ENCODE measurements at regions not wholly inside any gene's neighbourhood (a gene's known extent, or its start where the extent isn't known, plus 50 kb on each side); places are given as distances from the start of the nearest gene placed in this dataset.

DNA sequence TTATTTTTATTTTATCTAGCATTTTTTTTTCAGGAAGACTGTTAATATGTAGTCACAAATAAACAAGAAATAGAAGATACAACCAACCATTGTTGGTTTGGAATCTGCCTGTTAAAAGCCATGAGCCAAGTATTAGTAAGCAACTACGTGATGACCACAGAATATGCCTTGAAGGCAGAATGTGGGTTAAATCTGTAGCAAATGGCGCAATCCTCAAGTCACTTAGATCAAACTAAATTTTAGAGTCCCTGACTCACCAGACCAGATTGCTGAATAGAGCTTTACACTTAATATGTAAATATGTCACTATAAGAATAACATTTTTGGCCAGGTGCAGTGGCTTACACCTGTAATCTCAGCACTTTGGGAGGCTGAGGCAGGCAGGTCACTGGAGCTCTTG lies 800.1 kb upstream of the CITED2 start:
- TF ChIP-seq, protein P1, sequence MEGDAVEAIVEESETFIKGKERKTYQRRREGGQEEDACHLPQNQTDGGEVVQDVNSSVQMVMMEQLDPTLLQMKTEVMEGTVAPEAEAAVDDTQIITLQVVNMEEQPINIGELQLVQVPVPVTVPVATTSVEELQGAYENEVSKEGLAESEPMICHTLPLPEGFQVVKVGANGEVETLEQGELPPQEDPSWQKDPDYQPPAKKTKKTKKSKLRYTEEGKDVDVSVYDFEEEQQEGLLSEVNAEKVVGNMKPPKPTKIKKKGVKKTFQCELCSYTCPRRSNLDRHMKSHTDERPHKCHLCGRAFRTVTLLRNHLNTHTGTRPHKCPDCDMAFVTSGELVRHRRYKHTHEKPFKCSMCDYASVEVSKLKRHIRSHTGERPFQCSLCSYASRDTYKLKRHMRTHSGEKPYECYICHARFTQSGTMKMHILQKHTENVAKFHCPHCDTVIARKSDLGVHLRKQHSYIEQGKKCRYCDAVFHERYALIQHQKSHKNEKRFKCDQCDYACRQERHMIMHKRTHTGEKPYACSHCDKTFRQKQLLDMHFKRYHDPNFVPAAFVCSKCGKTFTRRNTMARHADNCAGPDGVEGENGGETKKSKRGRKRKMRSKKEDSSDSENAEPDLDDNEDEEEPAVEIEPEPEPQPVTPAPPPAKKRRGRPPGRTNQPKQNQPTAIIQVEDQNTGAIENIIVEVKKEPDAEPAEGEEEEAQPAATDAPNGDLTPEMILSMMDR (IDR thresholded peaks at IDR 0.05; ENCODE audit: insufficient read depth, low read length, poor library complexity, severe bottlenecking): no peak
- no peak for TF ChIP-seq EZH2phosphoT487 (conservative IDR thresholded peaks at IDR 0.05; ENCODE audit: low read length)
